Peyer's patch (tissue), 4 donors: ENCODE measurements at regions not wholly inside any gene's neighbourhood (a gene's known extent, or its start where the extent isn't known, plus 50 kb on each side); places are given as distances from the start of the nearest gene placed in this dataset.
A peak's percentile ranks its signal among the peaks of the same experiment; 100 is the strongest.

Experiments
- POLR2A ChIP-seq, 2 donors: fragments of 450-650 bp; IDR thresholded peaks; one replicate each; pipeline ENCODE4 v1.5.1; 2017; ENCODE audit warnings: antibody characterized with exemption in 2 of 2, mild to moderate bottlenecking in 2 of 2, moderate library complexity in 2 of 2
- TF ChIP-seq, protein P1 (sequence below), 6 experiments: fragments of 450-650 bp in 4 of 6; fragments of 200-600 bp in 2 of 6; sonication (generic) in 1 of 6; IDR thresholded peaks; one replicate each; pipeline ENCODE4 v1.5.1; 2017 to 2019; ENCODE audit warnings: antibody characterized with exemption in 6 of 6, mild to moderate bottlenecking in 3 of 6, moderate library complexity in 1 of 6

DNA sequence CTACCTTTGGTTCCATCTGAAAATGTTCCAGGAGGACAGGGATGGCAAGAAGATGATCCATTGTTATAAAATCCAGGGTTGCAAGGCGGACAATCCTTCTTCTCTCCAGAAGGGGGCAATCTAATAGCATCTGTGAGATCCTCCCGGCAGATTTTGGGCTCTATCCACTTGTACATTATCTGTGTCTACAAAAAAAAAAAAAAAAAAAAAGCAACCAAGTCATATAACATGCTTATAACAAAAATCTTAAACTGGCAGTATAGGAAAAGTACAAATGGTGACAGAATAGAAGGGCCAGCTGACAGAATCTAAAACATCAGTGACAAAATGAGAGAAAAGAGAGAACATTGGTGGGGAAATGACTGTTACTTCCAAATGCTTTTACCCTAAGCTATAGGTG lies 132.7 kb downstream of the ELAPOR2 start:
- TF ChIP-seq, protein P1, sequence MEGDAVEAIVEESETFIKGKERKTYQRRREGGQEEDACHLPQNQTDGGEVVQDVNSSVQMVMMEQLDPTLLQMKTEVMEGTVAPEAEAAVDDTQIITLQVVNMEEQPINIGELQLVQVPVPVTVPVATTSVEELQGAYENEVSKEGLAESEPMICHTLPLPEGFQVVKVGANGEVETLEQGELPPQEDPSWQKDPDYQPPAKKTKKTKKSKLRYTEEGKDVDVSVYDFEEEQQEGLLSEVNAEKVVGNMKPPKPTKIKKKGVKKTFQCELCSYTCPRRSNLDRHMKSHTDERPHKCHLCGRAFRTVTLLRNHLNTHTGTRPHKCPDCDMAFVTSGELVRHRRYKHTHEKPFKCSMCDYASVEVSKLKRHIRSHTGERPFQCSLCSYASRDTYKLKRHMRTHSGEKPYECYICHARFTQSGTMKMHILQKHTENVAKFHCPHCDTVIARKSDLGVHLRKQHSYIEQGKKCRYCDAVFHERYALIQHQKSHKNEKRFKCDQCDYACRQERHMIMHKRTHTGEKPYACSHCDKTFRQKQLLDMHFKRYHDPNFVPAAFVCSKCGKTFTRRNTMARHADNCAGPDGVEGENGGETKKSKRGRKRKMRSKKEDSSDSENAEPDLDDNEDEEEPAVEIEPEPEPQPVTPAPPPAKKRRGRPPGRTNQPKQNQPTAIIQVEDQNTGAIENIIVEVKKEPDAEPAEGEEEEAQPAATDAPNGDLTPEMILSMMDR (IDR thresholded peaks at IDR 0.05): peak in 5 of 6 experiments; percentile 40 to 64 (median 55)
- TF ChIP-seq POLR2A (IDR thresholded peaks at IDR 0.05): no peak
